A549 (cell line): ENCODE measurements at regions not wholly inside any gene's neighbourhood (a gene's known extent, or its start where the extent isn't known, plus 50 kb on each side); places are given as distances from the start of the nearest gene placed in this dataset.

Experiments
- ATAC-seq, 2 experiments: fragments of 200-7000 bp in 1 of 2; fragments of >200 bp in 1 of 2; cut with Nextera tagmentation in 1 of 2; cut with Tn5 transposase in 1 of 2; 3 replicates each; pipeline versions ENCODE4 v1.8.0 to v1.9.1; 2018 to 2020; ENCODE audit warnings: mild to moderate bottlenecking in 1 of 2, moderate library complexity in 1 of 2
- CTCF ChIA-PET: fragments of 300-600 bp; sonication (Branson Sonifier 250); formaldehyde crosslinking; extraction: SDS; loops from one replicate; lab custom pipeline; 2021; ENCODE audit warnings: antibody characterized with exemption, inconsistent platforms; lab: Yijun Ruan, JAX
- POLR2A ChIA-PET: fragments of 350-600 bp; formaldehyde crosslinking; extraction: SDS; loops from one replicate; lab custom pipeline; 2021; ENCODE audit warnings: antibody characterized with exemption, inconsistent platforms; lab: Yijun Ruan, JAX
- DNase-seq, 2 experiments: peaks; one replicate each; pipeline versions ENCODE4 v3.0.0 to v3.0.0-alpha.2; 2011 to 2016; ENCODE audit warnings: low read depth in 1 of 2, low spot score in 1 of 2
- FAIRE-seq: peaks from 2 replicates; lab custom pipeline; 2011; peaks lifted over from hg19 to GRCh38; lab: Jason Lieb, UNC
- H3K27ac ChIP-seq, 2 experiments: fragments of >200 bp; sonication (Bioruptor Twin); formaldehyde crosslinking; 3 replicates each; pipeline ENCODE4 v1.5.1; 2016 to 2017
- H3K4me1 ChIP-seq: fragments of >200 bp; sonication (Bioruptor Twin); formaldehyde crosslinking; 3 replicates; pipeline ENCODE4 v1.6.1; 2016
- H3K4me2 ChIP-seq: fragments of >200 bp; sonication (Bioruptor Twin); formaldehyde crosslinking; 3 replicates; pipeline ENCODE4 v1.6.1; 2016
- H3K4me3 ChIP-seq: fragments of >200 bp; sonication (Bioruptor Twin); formaldehyde crosslinking; 3 replicates; pipeline ENCODE4 v1.5.1; 2016
- H3K9me3 ChIP-seq: fragments of >200 bp; sonication (Bioruptor Twin); formaldehyde crosslinking; 3 replicates; pipeline ENCODE4 v1.6.1; 2016
- E2F6 ChIP-seq: IDR thresholded peaks from 2 replicates; pipeline ENCODE4 v1.6.1; 2012; ENCODE audit warnings: low read depth, borderline replicate concordance
- EHF ChIP-seq: fragments of 250-450 bp; sonication (Bioruptor Pico); IDR thresholded peaks from 2 replicates; pipeline ENCODE4 v1.5.0; 2020; ENCODE audit warnings: mild to moderate bottlenecking
- EP300 ChIP-seq, 2 experiments: fragments of >200 bp; sonication (Bioruptor Twin); formaldehyde crosslinking; IDR thresholded peaks; 2 replicates in 1 of 2; 3 replicates in 1 of 2; pipeline ENCODE4 v1.6.1; 2016 to 2017
- FOSL2 ChIP-seq, 2 experiments: fragments of 450-650 bp in 1 of 2; fragments of >200 bp in 1 of 2; sonication (Bioruptor Twin) in 1 of 2; formaldehyde crosslinking; IDR thresholded peaks; 2 replicates each; pipeline versions ENCODE4 v1.5.0 to v1.6.1; 2016 to 2020; ENCODE audit warnings: mild to moderate bottlenecking in 1 of 2, moderate library complexity in 1 of 2
- GATA3 ChIP-seq: IDR thresholded peaks from 2 replicates; pipeline ENCODE4 v1.6.1; 2012; ENCODE audit warnings: borderline replicate concordance
- HDAC2 ChIP-seq: fragments of 200-600 bp; sonication (generic); IDR thresholded peaks from 2 replicates; pipeline ENCODE4 v1.6.1; 2016
- JUN ChIP-seq, 2 experiments: fragments of >200 bp; sonication (Bioruptor Twin); formaldehyde crosslinking; IDR thresholded peaks; 2 replicates in 1 of 2; 3 replicates in 1 of 2; pipeline ENCODE4 v1.6.1; 2016 to 2017
- JUNB ChIP-seq: fragments of >200 bp; sonication (Bioruptor Twin); formaldehyde crosslinking; IDR thresholded peaks from 2 replicates; pipeline ENCODE4 v1.6.1; 2016
- KDM1A ChIP-seq: fragments of 200-600 bp; sonication (generic); IDR thresholded peaks from 2 replicates; pipeline ENCODE4 v1.6.1; 2016; ENCODE audit warnings: low read depth, mild to moderate bottlenecking
- MAFK ChIP-seq: fragments of 450-650 bp; IDR thresholded peaks from 2 replicates; pipeline ENCODE4 v1.6.1; 2014; ENCODE audit not compliant: partially characterized antibody
- MAX ChIP-seq: IDR thresholded peaks from 2 replicates; pipeline ENCODE4 v1.6.1; 2012
- MAZ ChIP-seq: fragments of 150-350 bp; IDR thresholded peaks from 2 replicates; pipeline ENCODE4 v1.6.1; 2014; ENCODE audit warnings: antibody characterized with exemption, low read depth, low read length, borderline replicate concordance
- MYC ChIP-seq: IDR thresholded peaks from 2 replicates; pipeline ENCODE4 v1.6.1; 2012; ENCODE audit warnings: mild to moderate bottlenecking, inconsistent platforms, low read length, improper control_type of control experiment, borderline replicate concordance
- NFE2L2 ChIP-seq: fragments of 150-350 bp; conservative IDR thresholded peaks from 2 replicates; pipeline ENCODE4 v1.6.1; 2014; ENCODE audit warnings: low read length
- RAD21 ChIP-seq, 2 experiments: fragments of >200 bp in 1 of 2; sonication (Bioruptor Twin) in 1 of 2; formaldehyde crosslinking in 1 of 2; IDR thresholded peaks in 1 of 2; conservative IDR thresholded peaks in 1 of 2; 2 replicates in 1 of 2; 3 replicates in 1 of 2; pipeline ENCODE4 v1.6.1; 2012 to 2018; ENCODE audit warnings: inconsistent platforms in 1 of 2
- RCOR1 ChIP-seq: fragments of 150-350 bp; IDR thresholded peaks from 2 replicates; pipeline ENCODE4 v1.6.1; 2014; ENCODE audit warnings: antibody characterized with exemption, low read length, low read depth
- REST ChIP-seq: fragments of 200-600 bp; sonication (generic); IDR thresholded peaks from 2 replicates; pipeline ENCODE4 v1.6.1; 2016; ENCODE audit warnings: antibody characterized with exemption, mild to moderate bottlenecking, moderate library complexity
- SMC3 ChIP-seq: fragments of >200 bp; sonication (Bioruptor Twin); formaldehyde crosslinking; IDR thresholded peaks from 3 replicates; pipeline ENCODE4 v1.6.1; 2018; ENCODE audit warnings: inconsistent platforms
- ZFP36 ChIP-seq: fragments of 450-650 bp; IDR thresholded peaks from 2 replicates; pipeline ENCODE4 v1.6.1; 2014; ENCODE audit warnings: borderline replicate concordance; ENCODE audit not compliant: partially characterized antibody
- ZNF302 ChIP-seq: fragments of 250-450 bp; sonication (Bioruptor Pico); IDR thresholded peaks from 2 replicates; pipeline ENCODE4 v1.9.0; 2021; ENCODE audit warnings: inconsistent platforms, mild to moderate bottlenecking, moderate library complexity
- WGBS: methylation state at CpG from one replicate; pipeline ENCODE4 v1.1.6; 2017; ENCODE audit errors: missing lambda C conversion rate; 5-methylcytosine and 5-hydroxymethylcytosine counted together

GRCh38 chr4:15149839-15150592, 147.7 kb downstream of the CPEB2 start:
- POLR2A ChIA-PET: interaction anchor here (0.5 to 1.2 kb wide), 3 partner anchors 147 to 1522 kb away, joined by 3 to 5 read pairs (median 3); partner anchors contain the start of genes BOD1L1 and CPEB2
- H3K9me3 ChIP-seq: no peaks in the 10 kb centered on the region
- H3K4me1 ChIP-seq: peaks cover 21% of the 10 kb centered on the region
- FAIRE-seq: no peak
- no peak for TF ChIP-seq E2F6
- TF ChIP-seq MAX: no peak; the same call in 1 of the 2 replicates
- TF ChIP-seq RAD21 (conservative IDR thresholded peaks at IDR 0.05 in 1 of 2, IDR thresholded peaks at IDR 0.05 in 1 of 2): 0 out of 5 replicates have a peak, but pooled peaks have one; percentile 6 to 18
- peak; percentile 9 for TF ChIP-seq ZFP36
- peak; percentile 22; the same call in 1 of the 2 replicates for TF ChIP-seq GATA3
- peak; percentile 100 for TF ChIP-seq NFE2L2
- TF ChIP-seq MAFK: peak; percentile 100
- no peak for TF ChIP-seq MAZ
- peak; percentile 54; the same call in 1 of the 2 replicates for TF ChIP-seq KDM1A
- TF ChIP-seq FOSL2 (IDR thresholded peaks at IDR 0.05): no peak
- peak; percentile 62 for TF ChIP-seq FOSL2 (CRISPR knock-in tag; IDR thresholded peaks at IDR 0.05)
- peak; percentile 34 to 56; a peak in 1 of 5 replicates for TF ChIP-seq JUN (IDR thresholded peaks at IDR 0.05)
- no peak for TF ChIP-seq RCOR1
- TF ChIP-seq ZNF302 (CRISPR knock-in tag): no peak
- no peak for TF ChIP-seq HDAC2
- no peak for TF ChIP-seq MYC
- peak; percentile 35 to 57; a peak in 2 of 5 replicates for TF ChIP-seq EP300 (IDR thresholded peaks at IDR 0.05)
- peak; percentile 24; the same call in 1 of the 3 replicates for TF ChIP-seq SMC3
- no peak for TF ChIP-seq REST
- TF ChIP-seq, all 56 proteins: peak for 10
- WGBS: 29% methylated on average over 7 of the region's 9 CpGs
- Histone ChIP-seq H3K4me2 (peak overlapping the region; percentile 61), H3K27ac (peak overlapping the region; percentile 92 to 95), H3K4me3 (no peak overlapping the region)
- CTCF ChIA-PET: interaction anchor here (0.9 to 1.4 kb wide), 2 partner anchors 10 to 58 kb away, joined by 3 read pairs; no protein-coding TSS in a partner anchor
- DNase-seq (peak; percentile 43 to 87), ATAC-seq (peak; percentile 95 to 97)

GRCh38 chr4:15150631-15151030, 148.3 kb downstream of the CPEB2 start:
- DNase-seq (no peak), ATAC-seq (no peak; a peak in 1 of 6 replicates)
- CTCF ChIA-PET: no interaction called here
- Histone ChIP-seq H3K4me2 (peak overlapping the region; percentile 61), H3K4me3 (no peak overlapping the region)
- TF ChIP-seq JUNB: no peak
- no peak for TF ChIP-seq GATA3
- no peak for TF ChIP-seq EHF (CRISPR knock-in tag)
- TF ChIP-seq, all 56 proteins: peak for 0
- H3K4me1 ChIP-seq: peaks cover 21% of the 10 kb centered on the region
- POLR2A ChIA-PET: interaction anchor here (1.2 kb wide), 1 partner anchor 1523 kb away, joined by 3 read pairs; the partner anchor contains the start of gene BOD1L1
- WGBS: 92% methylated on average over 2 of the region's 2 CpGs
- peak overlapping the region; percentile 92 to 95 for H3K27ac ChIP-seq
- FAIRE-seq: no peak
- no peaks in the 10 kb centered on the region for H3K9me3 ChIP-seq
